HFF-Myc (cell line): ENCODE measurements at regions not wholly inside any gene's neighbourhood (a gene's known extent, or its start where the extent isn't known, plus 50 kb on each side); places are given as distances from the start of the nearest gene placed in this dataset.
A peak's percentile ranks its signal among the peaks of the same experiment; 100 is the strongest.

Experiments
- DNase-seq: peaks from one replicate; pipeline ENCODE4 v3.0.0-alpha.2; 2011; ENCODE audit warnings: low read depth; ENCODE audit errors: extremely low read depth
- H3K4me3 ChIP-seq: replicated peaks from 2 replicates; pipeline ENCODE4 v1.5.1; 2011; ENCODE audit warnings: low read depth, mild to moderate bottlenecking, control low read depth, low read length
- CTCF ChIP-seq: IDR thresholded peaks from 2 replicates; pipeline ENCODE4 v1.5.1; 2012; ENCODE audit warnings: mild to moderate bottlenecking, low read depth, low read length, control low read depth; ENCODE audit errors: missing control alignments

- no peak for DNase-seq
Measured at GRCh38 chr2:223196331-223196730, 144.3 kb downstream of the KCNE4 start.

GRCh38 chr2:223197046-223197445, 145.1 kb downstream of the KCNE4 start:
- H3K4me3 ChIP-seq, result no peak overlapping the region
- TF ChIP-seq CTCF, result no peak
- DNase-seq, result no peak

More at GRCh38 chr2:223196331-223196730, 144.3 kb downstream of the KCNE4 start:
- no peak overlapping the region for H3K4me3 ChIP-seq
- TF ChIP-seq CTCF, result no peak

GRCh38 chr2:223199531-223200515, 147.8 kb downstream of the KCNE4 start:
- H3K4me3 ChIP-seq, result no peak overlapping the region
- no peak for DNase-seq
- TF ChIP-seq CTCF, result no peak

GRCh38 chr2:223203971-223204929, 152.3 kb downstream of the KCNE4 start:
- peak; percentile 35 for DNase-seq

DNA sequence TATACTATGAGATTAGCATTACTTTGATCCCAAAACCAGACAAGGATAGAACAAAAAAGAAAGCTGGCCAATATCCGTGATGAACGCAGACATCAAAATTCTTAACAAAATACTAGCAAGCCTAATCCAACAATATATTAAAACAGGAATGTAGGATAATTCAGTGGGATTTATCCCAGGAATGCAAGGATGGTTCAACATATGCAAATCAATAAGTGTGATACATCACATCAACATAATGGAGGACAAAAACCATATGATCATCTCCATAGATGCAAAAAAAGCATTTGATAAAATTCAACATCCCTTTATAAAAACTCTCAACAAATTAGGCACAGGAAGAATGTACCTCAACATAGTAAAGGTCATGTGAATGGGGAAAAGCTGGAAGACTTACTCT, 158.5 kb downstream of the KCNE4 start:
- TF ChIP-seq CTCF, result no peak
- DNase-seq, result no peak
- H3K4me3 ChIP-seq, result no peak overlapping the region

More at GRCh38 chr2:223203971-223204929, 152.3 kb downstream of the KCNE4 start:
- H3K4me3 ChIP-seq, result no peak overlapping the region
- no peak for TF ChIP-seq CTCF

GRCh38 chr2:223214394-223215253, 162.6 kb downstream of the KCNE4 start:
- DNase-seq, result no peak
- no peak overlapping the region for H3K4me3 ChIP-seq
- TF ChIP-seq CTCF, result no peak
